ENCODE measurements at regions not wholly inside any gene's neighbourhood (a gene's known extent, or its start where the extent isn't known, plus 50 kb on each side); places are given as distances from the start of the nearest gene placed in this dataset.

DNA sequence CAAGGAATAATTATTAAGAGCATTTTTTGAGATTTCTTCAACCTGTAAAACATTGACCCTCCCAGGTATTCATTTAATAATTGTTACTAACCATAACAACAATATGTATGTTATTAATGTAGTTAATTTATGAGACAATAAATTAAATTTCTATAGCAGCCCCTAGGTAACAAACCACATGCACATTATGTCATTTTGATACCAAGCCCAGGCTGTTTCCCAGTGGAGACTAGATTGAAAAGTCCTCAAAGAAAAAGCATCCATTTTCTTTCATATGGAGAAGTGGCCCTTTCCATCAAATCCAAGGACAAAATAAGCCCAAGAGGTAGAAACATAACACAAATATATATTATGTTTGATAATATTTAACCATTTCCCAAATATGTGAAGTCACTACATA lies 104.3 kb upstream of the GK2 start:
- no peaks in the 10 kb centered on the region for H3K4me1 ChIP-seq (ENCODE audit: control insufficient read depth, insufficient read depth, low read length)
- H3K27ac ChIP-seq (ENCODE audit: control insufficient read depth, insufficient read depth): no peak overlapping the region
- SMC1A ChIA-PET (ENCODE audit: uncharacterized antibody, unreplicated experiment): no interaction called here
- no peak overlapping the region for H3K4me3 ChIP-seq
- no peak for DNase-seq (ENCODE audit: low read depth, low spot score)
- no peak for FAIRE-seq
- H2AFZ ChIP-seq (ENCODE audit: control insufficient read depth, low read depth, low read length): no peak overlapping the region
- H3K9ac ChIP-seq (ENCODE audit: control insufficient read depth, insufficient read depth, low read length): no peak overlapping the region
- no peaks in the 10 kb centered on the region for H3K36me3 ChIP-seq (ENCODE audit: control insufficient read depth in 2 of 2, insufficient read depth in 2 of 2, low read length in 1 of 2)
- no peak overlapping the region for H3K4me2 ChIP-seq (ENCODE audit: control insufficient read depth, insufficient read depth)
- H3K9me3 ChIP-seq (replicated peaks; ENCODE audit: control insufficient read depth, insufficient read depth, low read length): no peaks in the 10 kb centered on the region
- BruUV-seq (replicated peaks): no TSS peak
- RAD21 ChIA-PET (ENCODE audit: unreplicated experiment): no interaction called here
- no peak for ATAC-seq
- TF ChIP-seq FOXK2 (IDR thresholded peaks at IDR 0.05): no peak
- no peak for TF ChIP-seq SMARCA5 (IDR thresholded peaks at IDR 0.05)
- TF ChIP-seq, protein P1, sequence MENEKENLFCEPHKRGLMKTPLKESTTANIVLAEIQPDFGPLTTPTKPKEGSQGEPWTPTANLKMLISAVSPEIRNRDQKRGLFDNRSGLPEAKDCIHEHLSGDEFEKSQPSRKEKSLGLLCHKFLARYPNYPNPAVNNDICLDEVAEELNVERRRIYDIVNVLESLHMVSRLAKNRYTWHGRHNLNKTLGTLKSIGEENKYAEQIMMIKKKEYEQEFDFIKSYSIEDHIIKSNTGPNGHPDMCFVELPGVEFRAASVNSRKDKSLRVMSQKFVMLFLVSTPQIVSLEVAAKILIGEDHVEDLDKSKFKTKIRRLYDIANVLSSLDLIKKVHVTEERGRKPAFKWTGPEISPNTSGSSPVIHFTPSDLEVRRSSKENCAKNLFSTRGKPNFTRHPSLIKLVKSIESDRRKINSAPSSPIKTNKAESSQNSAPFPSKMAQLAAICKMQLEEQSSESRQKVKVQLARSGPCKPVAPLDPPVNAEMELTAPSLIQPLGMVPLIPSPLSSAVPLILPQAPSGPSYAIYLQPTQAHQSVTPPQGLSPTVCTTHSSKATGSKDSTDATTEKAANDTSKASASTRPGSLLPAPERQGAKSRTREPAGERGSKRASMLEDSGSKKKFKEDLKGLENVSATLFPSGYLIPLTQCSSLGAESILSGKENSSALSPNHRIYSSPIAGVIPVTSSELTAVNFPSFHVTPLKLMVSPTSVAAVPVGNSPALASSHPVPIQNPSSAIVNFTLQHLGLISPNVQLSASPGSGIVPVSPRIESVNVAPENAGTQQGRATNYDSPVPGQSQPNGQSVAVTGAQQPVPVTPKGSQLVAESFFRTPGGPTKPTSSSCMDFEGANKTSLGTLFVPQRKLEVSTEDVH (IDR thresholded peaks at IDR 0.05; ENCODE audit: low read depth, partially characterized antibody): no peak
- TF ChIP-seq, protein P2, sequence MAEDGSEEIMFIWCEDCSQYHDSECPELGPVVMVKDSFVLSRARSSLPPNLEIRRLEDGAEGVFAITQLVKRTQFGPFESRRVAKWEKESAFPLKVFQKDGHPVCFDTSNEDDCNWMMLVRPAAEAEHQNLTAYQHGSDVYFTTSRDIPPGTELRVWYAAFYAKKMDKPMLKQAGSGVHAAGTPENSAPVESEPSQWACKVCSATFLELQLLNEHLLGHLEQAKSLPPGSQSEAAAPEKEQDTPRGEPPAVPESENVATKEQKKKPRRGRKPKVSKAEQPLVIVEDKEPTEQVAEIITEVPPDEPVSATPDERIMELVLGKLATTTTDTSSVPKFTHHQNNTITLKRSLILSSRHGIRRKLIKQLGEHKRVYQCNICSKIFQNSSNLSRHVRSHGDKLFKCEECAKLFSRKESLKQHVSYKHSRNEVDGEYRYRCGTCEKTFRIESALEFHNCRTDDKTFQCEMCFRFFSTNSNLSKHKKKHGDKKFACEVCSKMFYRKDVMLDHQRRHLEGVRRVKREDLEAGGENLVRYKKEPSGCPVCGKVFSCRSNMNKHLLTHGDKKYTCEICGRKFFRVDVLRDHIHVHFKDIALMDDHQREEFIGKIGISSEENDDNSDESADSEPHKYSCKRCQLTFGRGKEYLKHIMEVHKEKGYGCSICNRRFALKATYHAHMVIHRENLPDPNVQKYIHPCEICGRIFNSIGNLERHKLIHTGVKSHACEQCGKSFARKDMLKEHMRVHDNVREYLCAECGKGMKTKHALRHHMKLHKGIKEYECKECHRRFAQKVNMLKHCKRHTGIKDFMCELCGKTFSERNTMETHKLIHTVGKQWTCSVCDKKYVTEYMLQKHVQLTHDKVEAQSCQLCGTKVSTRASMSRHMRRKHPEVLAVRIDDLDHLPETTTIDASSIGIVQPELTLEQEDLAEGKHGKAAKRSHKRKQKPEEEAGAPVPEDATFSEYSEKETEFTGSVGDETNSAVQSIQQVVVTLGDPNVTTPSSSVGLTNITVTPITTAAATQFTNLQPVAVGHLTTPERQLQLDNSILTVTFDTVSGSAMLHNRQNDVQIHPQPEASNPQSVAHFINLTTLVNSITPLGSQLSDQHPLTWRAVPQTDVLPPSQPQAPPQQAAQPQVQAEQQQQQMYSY (CRISPR knock-in tag; IDR thresholded peaks at IDR 0.05): no peak
- no peak for TF ChIP-seq TARDBP (IDR thresholded peaks at IDR 0.05; ENCODE audit: borderline replicate concordance)
- TF ChIP-seq EZH2 (IDR thresholded peaks at IDR 0.05; ENCODE audit: borderline replicate concordance, control insufficient read depth, low read depth, low read length): no peak
- TF ChIP-seq, protein P3, sequence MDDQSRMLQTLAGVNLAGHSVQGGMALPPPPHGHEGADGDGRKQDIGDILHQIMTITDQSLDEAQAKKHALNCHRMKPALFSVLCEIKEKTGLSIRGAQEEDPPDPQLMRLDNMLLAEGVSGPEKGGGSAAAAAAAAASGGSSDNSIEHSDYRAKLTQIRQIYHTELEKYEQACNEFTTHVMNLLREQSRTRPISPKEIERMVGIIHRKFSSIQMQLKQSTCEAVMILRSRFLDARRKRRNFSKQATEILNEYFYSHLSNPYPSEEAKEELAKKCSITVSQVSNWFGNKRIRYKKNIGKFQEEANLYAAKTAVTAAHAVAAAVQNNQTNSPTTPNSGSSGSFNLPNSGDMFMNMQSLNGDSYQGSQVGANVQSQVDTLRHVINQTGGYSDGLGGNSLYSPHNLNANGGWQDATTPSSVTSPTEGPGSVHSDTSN (IDR thresholded peaks at IDR 0.05; ENCODE audit: insufficient replicate concordance, low read depth, low read length): no peak
- TF ChIP-seq ETV6 (conservative IDR thresholded peaks at IDR 0.05 in 1 of 2, IDR thresholded peaks at IDR 0.05 in 1 of 2; ENCODE audit: borderline replicate concordance in 1 of 2, low read depth in 1 of 2): no peak
- TF ChIP-seq, protein P4, sequence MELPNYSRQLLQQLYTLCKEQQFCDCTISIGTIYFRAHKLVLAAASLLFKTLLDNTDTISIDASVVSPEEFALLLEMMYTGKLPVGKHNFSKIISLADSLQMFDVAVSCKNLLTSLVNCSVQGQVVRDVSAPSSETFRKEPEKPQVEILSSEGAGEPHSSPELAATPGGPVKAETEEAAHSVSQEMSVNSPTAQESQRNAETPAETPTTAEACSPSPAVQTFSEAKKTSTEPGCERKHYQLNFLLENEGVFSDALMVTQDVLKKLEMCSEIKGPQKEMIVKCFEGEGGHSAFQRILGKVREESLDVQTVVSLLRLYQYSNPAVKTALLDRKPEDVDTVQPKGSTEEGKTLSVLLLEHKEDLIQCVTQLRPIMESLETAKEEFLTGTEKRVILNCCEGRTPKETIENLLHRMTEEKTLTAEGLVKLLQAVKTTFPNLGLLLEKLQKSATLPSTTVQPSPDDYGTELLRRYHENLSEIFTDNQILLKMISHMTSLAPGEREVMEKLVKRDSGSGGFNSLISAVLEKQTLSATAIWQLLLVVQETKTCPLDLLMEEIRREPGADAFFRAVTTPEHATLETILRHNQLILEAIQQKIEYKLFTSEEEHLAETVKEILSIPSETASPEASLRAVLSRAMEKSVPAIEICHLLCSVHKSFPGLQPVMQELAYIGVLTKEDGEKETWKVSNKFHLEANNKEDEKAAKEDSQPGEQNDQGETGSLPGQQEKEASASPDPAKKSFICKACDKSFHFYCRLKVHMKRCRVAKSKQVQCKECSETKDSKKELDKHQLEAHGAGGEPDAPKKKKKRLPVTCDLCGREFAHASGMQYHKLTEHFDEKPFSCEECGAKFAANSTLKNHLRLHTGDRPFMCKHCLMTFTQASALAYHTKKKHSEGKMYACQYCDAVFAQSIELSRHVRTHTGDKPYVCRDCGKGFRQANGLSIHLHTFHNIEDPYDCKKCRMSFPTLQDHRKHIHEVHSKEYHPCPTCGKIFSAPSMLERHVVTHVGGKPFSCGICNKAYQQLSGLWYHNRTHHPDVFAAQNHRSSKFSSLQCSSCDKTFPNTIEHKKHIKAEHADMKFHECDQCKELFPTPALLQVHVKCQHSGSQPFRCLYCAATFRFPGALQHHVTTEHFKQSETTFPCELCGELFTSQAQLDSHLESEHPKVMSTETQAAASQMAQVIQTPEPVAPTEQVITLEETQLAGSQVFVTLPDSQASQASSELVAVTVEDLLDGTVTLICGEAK (IDR thresholded peaks at IDR 0.05; ENCODE audit: borderline replicate concordance): no peak
- TF ChIP-seq CREB1 (IDR thresholded peaks at IDR 0.05; ENCODE audit: low read depth): no peak
- TF ChIP-seq NFIC (IDR thresholded peaks at IDR 0.05; ENCODE audit: low read depth, low read length): no peak
- no peak for TF ChIP-seq RELA (IDR thresholded peaks at IDR 0.05; ENCODE audit: borderline replicate concordance, partially characterized antibody)
- no peak for TF ChIP-seq ZNF24 (IDR thresholded peaks at IDR 0.05)
- TF ChIP-seq HDAC6 (IDR thresholded peaks at IDR 0.05; ENCODE audit: unreplicated experiment): no peak
- POLR2A ChIA-PET: no interaction called here
- H4K20me1 ChIP-seq (ENCODE audit: control insufficient read depth, insufficient read depth): no peaks in the 10 kb centered on the region
- intact Hi-C loops (cut with micrococcal nuclease; ENCODE audit: unreplicated experiment): no loop called here
- H3K79me2 ChIP-seq (ENCODE audit: control insufficient read depth, insufficient read depth, low read length): no peaks in the 10 kb centered on the region
- in situ Hi-C loops (cut with MboI): no loop called here
- no peaks in the 10 kb centered on the region for H3K27me3 ChIP-seq (replicated peaks in 1 of 2; ENCODE audit: control insufficient read depth in 2 of 2, insufficient read depth in 2 of 2, low read length in 1 of 2)
- CTCF ChIA-PET: no interaction called here
